ENCODE measurements at regions not wholly inside any gene's neighbourhood (a gene's known extent, or its start where the extent isn't known, plus 50 kb on each side); places are given as distances from the start of the nearest gene placed in this dataset.

GRCh38 chr17:63258785-63259184 lies 187.3 kb downstream of the CYB561 start:
- H3K9me3 ChIP-seq, result 0 out of 2 replicates have a peak, but pooled peaks cover 5% of the 10 kb centered on the region
- H3K4me2 ChIP-seq, result no peak overlapping the region
- peaks cover 63% of the 10 kb centered on the region for H3K79me2 ChIP-seq (ENCODE audit: insufficient read depth)
- peaks cover 6 to 27% of the 10 kb centered on the region in 2 experiments for H3K36me3 ChIP-seq (replicated peaks in 1 of 2; ENCODE audit: control insufficient read depth in 1 of 2, insufficient read depth in 2 of 2, low read length in 1 of 2)
- no peaks in the 10 kb centered on the region for H3K27me3 ChIP-seq (ENCODE audit: insufficient read depth)
- H3K4me1 ChIP-seq (ENCODE audit: control insufficient read depth in 1 of 2, insufficient read depth in 2 of 2, low read depth in 1 of 2, low read length in 1 of 2), result peaks cover 0 to 2% of the 10 kb centered on the region in 2 experiments; a peak in 2 of 4 replicates
- H3K9ac ChIP-seq, result no peak overlapping the region
- no peak overlapping the region for H3K27ac ChIP-seq (ENCODE audit: low read depth in 2 of 2, low read length in 1 of 2)
- H3K9me2 ChIP-seq, result no peaks in the 10 kb centered on the region
- no peak overlapping the region for H3K4me3 ChIP-seq (ENCODE audit: low read depth in 2 of 2, low read length in 1 of 2)
- TF ChIP-seq SMC3 (IDR thresholded peaks at IDR 0.05; ENCODE audit: low read depth, low read length) (no peak), TAF1 (IDR thresholded peaks at IDR 0.05; ENCODE audit: borderline replicate concordance, low read depth, low read length) (no peak), YY1 (IDR thresholded peaks at IDR 0.05; ENCODE audit: low read depth) (no peak), TCF12 (IDR thresholded peaks at IDR 0.05) (no peak), JUND (IDR thresholded peaks at IDR 0.05) (no peak), MEF2A (IDR thresholded peaks at IDR 0.05; ENCODE audit: borderline replicate concordance, low read depth) (no peak), FOSL2 (IDR thresholded peaks at IDR 0.05; ENCODE audit: borderline replicate concordance, low read depth) (no peak)
- no peak for DNase-seq
- H2AFZ ChIP-seq (ENCODE audit: low read depth), result no peak overlapping the region
- 87% methylated on average over 3 of the region's 3 CpGs for WGBS (ENCODE audit: low lambda C conversion rate)
- CTCF ChIA-PET, result interaction anchor here (1.0 to 1.5 kb wide), 3 partner anchors 19 to 148 kb away, joined by 3 to 6 read pairs (median 3); no protein-coding TSS in a partner anchor
- no peaks in the 10 kb centered on the region for H4K20me1 ChIP-seq (ENCODE audit: insufficient read depth)
- no peaks in the 10 kb centered on the region for H3F3A ChIP-seq (replicated peaks; ENCODE audit: insufficient read depth)
- POLR2A ChIA-PET, result interaction anchor here (0.6 kb wide), 1 partner anchor 337 kb away, joined by 3 read pairs; no protein-coding TSS in a partner anchor

DNA sequence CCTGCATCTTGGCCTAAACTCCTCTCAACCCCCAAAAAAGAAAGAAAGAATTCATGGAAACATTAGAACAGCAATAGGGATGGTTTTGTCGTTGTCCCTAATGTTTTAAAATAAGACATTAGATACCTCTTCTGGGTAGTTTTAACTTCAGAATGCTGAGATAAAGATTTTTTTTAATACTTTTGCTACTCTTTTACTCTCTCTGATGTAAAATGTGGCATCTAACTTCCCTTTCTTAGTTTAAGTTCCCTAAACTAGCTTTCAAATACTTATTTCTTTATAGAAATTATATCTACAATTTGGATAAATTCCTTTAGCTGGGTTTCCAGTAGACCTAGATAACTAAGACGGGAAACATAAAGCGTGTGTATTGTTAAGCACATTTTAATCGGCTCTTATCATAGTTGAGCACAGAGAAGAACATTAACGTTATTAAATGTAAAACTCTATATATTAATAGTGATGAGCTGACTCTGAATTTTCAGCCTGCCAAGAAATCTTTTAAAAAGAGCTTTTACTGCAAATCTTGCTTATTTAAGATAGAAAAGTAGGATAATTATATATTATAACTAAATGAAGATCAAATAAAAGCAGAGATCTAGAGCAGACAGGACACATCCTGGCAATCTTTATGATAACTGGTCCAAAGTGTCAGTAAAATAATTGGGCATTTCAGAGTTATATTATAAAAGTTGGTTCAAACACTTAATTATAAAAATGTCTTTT lies 183.2 kb downstream of the CYB561 start:
- Histone ChIP-seq H3F3A (replicated peaks; ENCODE audit: insufficient read depth) (no peaks in the 10 kb centered on the region), H3K27me3 (ENCODE audit: insufficient read depth) (no peaks in the 10 kb centered on the region), H3K9ac (no peak overlapping the region), H4K20me1 (ENCODE audit: insufficient read depth) (no peaks in the 10 kb centered on the region), H3K27ac (ENCODE audit: low read depth in 2 of 2, low read length in 1 of 2) (no peak overlapping the region; a peak in 1 of 4 replicates), H3K4me1 (ENCODE audit: control insufficient read depth in 1 of 2, insufficient read depth in 2 of 2, low read depth in 1 of 2, low read length in 1 of 2) (peaks cover 0 to 2% of the 10 kb centered on the region in 2 experiments; a peak in 3 of 4 replicates), H3K79me2 (ENCODE audit: insufficient read depth) (peaks cover 28% of the 10 kb centered on the region), H3K4me2 (no peak overlapping the region), H3K36me3 (replicated peaks in 1 of 2; ENCODE audit: control insufficient read depth in 1 of 2, insufficient read depth in 2 of 2, low read length in 1 of 2) (peaks cover 10 to 14% of the 10 kb centered on the region in 2 experiments), H3K4me3 (ENCODE audit: low read depth in 2 of 2, low read length in 1 of 2) (no peak overlapping the region), H2AFZ (ENCODE audit: low read depth) (no peak overlapping the region), H3K9me3 (no peaks in the 10 kb centered on the region), H3K9me2 (no peaks in the 10 kb centered on the region)
- ChIA-PET CTCF (interaction anchor here (0.9 to 3.0 kb wide), 9 partner anchors 10 to 349 kb away, joined by 3 to 11 read pairs (median 4); no protein-coding TSS in a partner anchor), POLR2A (no interaction called here)
- WGBS (ENCODE audit: low lambda C conversion rate), result 73% methylated on average over 5 of the region's 5 CpGs
- no peak for TF ChIP-seq NFIC (IDR thresholded peaks at IDR 0.05; ENCODE audit: borderline replicate concordance)
- TF ChIP-seq, protein P1, sequence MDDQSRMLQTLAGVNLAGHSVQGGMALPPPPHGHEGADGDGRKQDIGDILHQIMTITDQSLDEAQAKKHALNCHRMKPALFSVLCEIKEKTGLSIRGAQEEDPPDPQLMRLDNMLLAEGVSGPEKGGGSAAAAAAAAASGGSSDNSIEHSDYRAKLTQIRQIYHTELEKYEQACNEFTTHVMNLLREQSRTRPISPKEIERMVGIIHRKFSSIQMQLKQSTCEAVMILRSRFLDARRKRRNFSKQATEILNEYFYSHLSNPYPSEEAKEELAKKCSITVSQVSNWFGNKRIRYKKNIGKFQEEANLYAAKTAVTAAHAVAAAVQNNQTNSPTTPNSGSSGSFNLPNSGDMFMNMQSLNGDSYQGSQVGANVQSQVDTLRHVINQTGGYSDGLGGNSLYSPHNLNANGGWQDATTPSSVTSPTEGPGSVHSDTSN (IDR thresholded peaks at IDR 0.05), result no peak
- TF ChIP-seq RXRA (IDR thresholded peaks at IDR 0.05; ENCODE audit: borderline replicate concordance, low read depth), result no peak
- no peak for TF ChIP-seq RFX5 (IDR thresholded peaks at IDR 0.05; ENCODE audit: low read length)
- TF ChIP-seq, protein P2, sequence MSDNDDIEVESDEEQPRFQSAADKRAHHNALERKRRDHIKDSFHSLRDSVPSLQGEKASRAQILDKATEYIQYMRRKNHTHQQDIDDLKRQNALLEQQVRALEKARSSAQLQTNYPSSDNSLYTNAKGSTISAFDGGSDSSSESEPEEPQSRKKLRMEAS (IDR thresholded peaks at IDR 0.05; ENCODE audit: low read depth), result no peak
- TF ChIP-seq CHD2 (IDR thresholded peaks at IDR 0.05; ENCODE audit: low read length, partially characterized antibody), result no peak
- TF ChIP-seq SIN3A (IDR thresholded peaks at IDR 0.05; ENCODE audit: borderline replicate concordance, low read depth, low read length), result no peak
- no peak for TF ChIP-seq FOXM1 (IDR thresholded peaks at IDR 0.05; ENCODE audit: low read depth)
- no peak for TF ChIP-seq GATA2 (CRISPR knock-in tag; IDR thresholded peaks at IDR 0.05)
- no peak for TF ChIP-seq IRF3 (IDR thresholded peaks at IDR 0.05; ENCODE audit: low read depth, low read length)
- TF ChIP-seq ZBTB33 (IDR thresholded peaks at IDR 0.05; ENCODE audit: borderline replicate concordance, low read depth), result no peak
- TF ChIP-seq TAF1 (IDR thresholded peaks at IDR 0.05; ENCODE audit: borderline replicate concordance, low read depth, low read length), result no peak
- no peak for TF ChIP-seq TEAD4 (IDR thresholded peaks at IDR 0.05; ENCODE audit: borderline replicate concordance, insufficient read depth)
- TF ChIP-seq JUND (IDR thresholded peaks at IDR 0.05), result no peak
- TF ChIP-seq USF1 (IDR thresholded peaks at IDR 0.05; ENCODE audit: borderline replicate concordance, low read depth), result no peak
- no peak for DNase-seq
